HG03159 (cell line): ENCODE measurements at regions not wholly inside any gene's neighbourhood (a gene's known extent, or its start where the extent isn't known, plus 50 kb on each side); places are given as distances from the start of the nearest gene placed in this dataset.
"Not testable (repeated sequence)": the region's sequence is repeated elsewhere in the genome, so short reads cannot be mapped to it uniquely, and the experiment has no call there.

Experiments
- ATAC-seq: cut with Tn5 transposase; IDR thresholded peaks from one replicate; pipeline ENCODE4 v1.9.1; 2021; ENCODE audit warnings: mild to moderate bottlenecking, moderate library complexity; ENCODE audit not compliant: unreplicated experiment

GRCh38 chr13:81142306-81142999 lies 801.5 kb upstream of the SPRY2 start:
- ATAC-seq = no peak

- no peak for ATAC-seq
Observed at GRCh38 chr13:81140675-81141074, 799.7 kb upstream of the SPRY2 start.

- ATAC-seq = no peak
Observed at GRCh38 chr13:81139987-81140386, 799.1 kb upstream of the SPRY2 start.

- no peak for ATAC-seq
Observed at GRCh38 chr13:81138353-81138980, 797.5 kb upstream of the SPRY2 start.

GRCh38 chr13:81133066-81133465 lies 792.1 kb upstream of the SPRY2 start:
- ATAC-seq = no peak

GRCh38 chr13:81117416-81117815 lies 776.5 kb upstream of the SPRY2 start:
- no peak for ATAC-seq

- no peak for ATAC-seq
Observed at GRCh38 chr13:81116461-81117282, 775.7 kb upstream of the SPRY2 start.

- ATAC-seq = no peak
Observed at GRCh38 chr13:81109026-81109425, 768.1 kb upstream of the SPRY2 start.

GRCh38 chr13:81106348-81106747 lies 765.4 kb upstream of the SPRY2 start:
- no peak for ATAC-seq

- ATAC-seq = no peak
Observed at GRCh38 chr13:81104035-81104715, 763.2 kb upstream of the SPRY2 start.

- ATAC-seq = not testable (repeated sequence)
Observed at GRCh38 chr13:81102066-81102465, 761.1 kb upstream of the SPRY2 start.

- ATAC-seq = no peak
Observed at GRCh38 chr13:81089371-81090157, 748.6 kb upstream of the SPRY2 start.

GRCh38 chr13:81080911-81081454 lies 740.1 kb upstream of the SPRY2 start:
- ATAC-seq = no peak

- ATAC-seq = no peak
Observed at GRCh38 chr13:81078048-81078447, 737.1 kb upstream of the SPRY2 start.

GRCh38 chr13:81069822-81070221 lies 728.9 kb upstream of the SPRY2 start:
- ATAC-seq = not testable (repeated sequence)

GRCh38 chr13:81058916-81059290 lies 718.0 kb upstream of the SPRY2 start:
- no peak for ATAC-seq

- ATAC-seq = no peak
Observed at GRCh38 chr13:81058211-81058915, 717.4 kb upstream of the SPRY2 start.

- no peak for ATAC-seq
Observed at GRCh38 chr13:81051873-81052272, 710.9 kb upstream of the SPRY2 start.

GRCh38 chr13:81048026-81048461 lies 707.1 kb upstream of the SPRY2 start:
- ATAC-seq = no peak

- ATAC-seq = no peak
Observed at GRCh38 chr13:81041761-81042160, 700.8 kb upstream of the SPRY2 start.
